Spleen (tissue), 11 donors: ENCODE measurements at regions not wholly inside any gene's neighbourhood (a gene's known extent, or its start where the extent isn't known, plus 50 kb on each side); places are given as distances from the start of the nearest gene placed in this dataset.
"Not testable (repeated sequence)": the region's sequence is repeated elsewhere in the genome, so short reads cannot be mapped to it uniquely, and the experiment has no call there.

ENCODE experiments used
- DNase-seq: peaks from one replicate; pipeline ENCODE4 v3.0.0-alpha.2; 2020
- H3K27ac ChIP-seq, 8 donors: fragments of 200-600 bp; sonication (generic) in 7 of 8; 1 replicate in 4 of 8; 2 replicates in 4 of 8; pipeline versions ENCODE4 v1.5.0 to v1.8.0; 2016 to 2021; ENCODE audit warnings: inconsistent platforms in 4 of 8, mild to moderate bottlenecking in 4 of 8, moderate library complexity in 1 of 8
- H3K27me3 ChIP-seq, 7 donors: fragments of 200-600 bp; sonication (generic) in 6 of 7; replicated peaks in 1 of 7; 1 replicate in 4 of 7; 2 replicates in 3 of 7; pipeline versions ENCODE4 v1.5.0 to v1.8.0; 2016 to 2021; ENCODE audit warnings: inconsistent platforms in 3 of 7, mild to moderate bottlenecking in 1 of 7
- H3K36me3 ChIP-seq, 6 donors: fragments of 200-600 bp; sonication (generic) in 5 of 6; 1 replicate in 4 of 6; 2 replicates in 2 of 6; pipeline versions ENCODE4 v1.5.0 to v1.8.0; 2016 to 2021; ENCODE audit warnings: inconsistent platforms in 2 of 6
- H3K4me1 ChIP-seq, 6 donors: fragments of 200-600 bp; sonication (generic) in 5 of 6; 1 replicate in 3 of 6; 2 replicates in 3 of 6; pipeline versions ENCODE4 v1.5.0 to v1.8.0; 2016 to 2021; ENCODE audit warnings: inconsistent platforms in 3 of 6
- H3K4me3 ChIP-seq, 8 donors: fragments of 200-600 bp; sonication (generic) in 7 of 8; 1 replicate in 4 of 8; 2 replicates in 4 of 8; pipeline versions ENCODE4 v1.5.0 to v1.8.0; 2016 to 2021; ENCODE audit warnings: inconsistent platforms in 4 of 8, mild to moderate bottlenecking in 4 of 8, moderate library complexity in 2 of 8
- H3K9me3 ChIP-seq, 8 donors: fragments of 200-600 bp; sonication (generic) in 7 of 8; 1 replicate in 4 of 8; 2 replicates in 4 of 8; pipeline versions ENCODE4 v1.5.0 to v1.8.0; 2016 to 2021; ENCODE audit warnings: inconsistent platforms in 4 of 8
- CTCF ChIP-seq, 11 experiments: fragments of 200-600 bp in 7 of 11; fragments of 450-650 bp in 4 of 11; sonication (generic) in 4 of 11; IDR thresholded peaks in 8 of 11; conservative IDR thresholded peaks in 3 of 11; 1 replicate in 7 of 11; 2 replicates in 4 of 11; pipeline versions ENCODE4 v1.4.0 to v1.8.0; 2016 to 2021; ENCODE audit warnings: antibody characterized with exemption in 11 of 11, inconsistent platforms in 4 of 11, mild to moderate bottlenecking in 1 of 11
- POLR2A ChIP-seq, 3 donors: fragments of 450-650 bp; IDR thresholded peaks; one replicate each; pipeline ENCODE4 v1.5.1; 2017; ENCODE audit warnings: antibody characterized with exemption in 3 of 3, mild to moderate bottlenecking in 1 of 3
- POLR2AphosphoS5 ChIP-seq, 3 donors: sonication (generic); formaldehyde crosslinking; IDR thresholded peaks; one replicate each; pipeline ENCODE4 v1.5.1; 2017; ENCODE audit warnings: antibody characterized with exemption in 3 of 3
- WGBS, 5 donors: extraction: QIAGEN DNeasy Blood & Tissue Kit in 3 of 5; methylation state at CpG; one replicate each; pipeline versions ENCODE4 v1.1.5 to v1.1.7; 2013 to 2018; 5-methylcytosine and 5-hydroxymethylcytosine counted together
- intact Hi-C: fragments of 100-400 bp; cut with DNase I; formaldehyde crosslinking; loops from one replicate; pipeline ENCODE4 v1.15.0; 2023; ENCODE audit warnings: low total_unique reads
- donor health status: healthy with polysubstance abuse.
- donor health status: DM: no; HTN: no; CAD: no; lungs with moderate emphysema.
- donor health status: DM: no; HTN: no; CAD: no.
- donor health status: Bipolar disorder and iron deficiency.
- donor health status: healthy.
- donor health status: DM: no; HTN: no; CAD: no.
- donor health status: DM: yes; HTN: yes; CAD: no.

- H3K4me3 ChIP-seq = no peak overlapping the region
- peaks cover 0 to 21% (median 0%) of the 10 kb centered on the region in 7 donors for H3K27me3 ChIP-seq
- DNase-seq = no peak
- no peaks in the 10 kb centered on the region for H3K36me3 ChIP-seq
- WGBS, 5 donors = 67 to 95% (median 79%) methylated on average over 4 to 5 of the region's 5 CpGs
- H3K9me3 ChIP-seq = no peaks in the 10 kb centered on the region
- TF ChIP-seq CTCF (IDR thresholded peaks at IDR 0.05 in 8 of 11, conservative IDR thresholded peaks at IDR 0.05 in 3 of 11) (no peak), POLR2A (IDR thresholded peaks at IDR 0.05) (no peak), POLR2AphosphoS5 (IDR thresholded peaks at IDR 0.05) (no peak)
- H3K27ac ChIP-seq = no peak overlapping the region
- H3K4me1 ChIP-seq = no peaks in the 10 kb centered on the region
- intact Hi-C loops = no loop called here
Observed at GRCh38 chrX:65874765-65875164, 165.1 kb downstream of the VSIG4 start.

DNA sequence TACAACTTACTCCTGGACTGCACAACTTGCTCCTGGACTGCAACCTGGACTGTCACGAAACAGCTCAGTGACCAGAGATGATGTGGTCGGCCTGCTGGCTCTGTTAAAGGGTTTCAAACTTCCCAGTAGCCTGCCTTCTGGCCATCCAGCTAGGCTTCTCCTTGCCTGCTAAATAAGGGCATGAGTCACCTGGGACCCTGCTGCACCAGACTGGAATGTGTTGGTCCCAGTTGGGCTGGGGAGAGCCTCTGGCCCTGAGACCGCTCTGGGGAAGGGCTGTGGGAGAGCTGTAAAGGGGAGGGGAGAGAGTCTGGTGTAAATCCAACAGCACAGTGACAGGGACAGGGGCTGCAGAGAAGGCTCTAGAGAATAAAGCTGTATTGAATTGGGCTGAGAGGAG lies 165.8 kb downstream of the VSIG4 start:
- Histone ChIP-seq H3K27ac (no peak overlapping the region), H3K9me3 (no peaks in the 10 kb centered on the region), H3K27me3 (peaks cover 0 to 21% (median 0%) of the 10 kb centered on the region in 7 donors), H3K4me1 (no peaks in the 10 kb centered on the region), H3K4me3 (no peak overlapping the region), H3K36me3 (no peaks in the 10 kb centered on the region)
- no peak for DNase-seq
- WGBS, 5 donors = 52 to 95% (median 86%) methylated on average over 1 to 3 of the region's 3 CpGs
- no peak for TF ChIP-seq POLR2AphosphoS5 (IDR thresholded peaks at IDR 0.05)
- intact Hi-C loops = no loop called here

DNA sequence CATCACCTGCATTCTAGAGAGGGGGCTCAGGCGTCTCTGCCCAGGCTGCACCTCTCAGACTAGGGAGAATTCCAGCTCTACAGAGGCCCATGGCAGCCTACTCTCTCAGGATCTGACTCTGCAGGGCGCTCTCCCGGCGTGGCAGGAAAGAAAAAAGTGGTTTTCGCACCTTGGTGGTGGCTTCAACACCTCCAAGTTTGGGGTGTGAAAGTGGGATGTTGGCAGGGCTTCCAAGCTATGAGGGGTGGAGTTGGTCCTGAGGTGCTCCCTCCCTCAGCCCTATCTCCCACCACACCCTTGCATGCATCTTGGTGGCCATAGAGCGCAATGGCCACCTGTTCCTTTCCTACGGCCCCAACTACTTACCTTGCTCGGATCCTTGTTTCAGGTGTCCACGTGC lies 166.5 kb downstream of the VSIG4 start:
- Histone ChIP-seq H3K9me3 (no peaks in the 10 kb centered on the region), H3K4me1 (no peaks in the 10 kb centered on the region), H3K36me3 (no peaks in the 10 kb centered on the region), H3K27ac (no peak overlapping the region), H3K4me3 (no peak overlapping the region), H3K27me3 (peaks cover 0 to 21% (median 0%) of the 10 kb centered on the region in 7 donors)
- DNase-seq = no peak
- intact Hi-C loops = no loop called here
- WGBS, 5 donors = 84 to 90% (median 87%) methylated on average over 4 to 9 of the region's 9 CpGs
- no peak for TF ChIP-seq POLR2AphosphoS5 (IDR thresholded peaks at IDR 0.05)
- no peak for TF ChIP-seq CTCF (IDR thresholded peaks at IDR 0.05 in 8 of 11, conservative IDR thresholded peaks at IDR 0.05 in 3 of 11)
- no peak for TF ChIP-seq POLR2A (IDR thresholded peaks at IDR 0.05)

GRCh38 chrX:65871671-65872311 lies 168.1 kb downstream of the VSIG4 start:
- H3K27ac ChIP-seq = no peak overlapping the region
- DNase-seq = no peak
- H3K36me3 ChIP-seq = no peaks in the 10 kb centered on the region
- H3K4me1 ChIP-seq = no peaks in the 10 kb centered on the region
- no peaks in the 10 kb centered on the region for H3K9me3 ChIP-seq
- 53 to 59% (median 55%) methylated on average over 7 of the region's 7 CpGs for WGBS, 5 donors
- intact Hi-C loops = no loop called here
- peak in 1 of 11 experiments; percentile 6 for TF ChIP-seq CTCF (IDR thresholded peaks at IDR 0.05 in 8 of 11, conservative IDR thresholded peaks at IDR 0.05 in 3 of 11)
- TF ChIP-seq POLR2AphosphoS5 (IDR thresholded peaks at IDR 0.05) = no peak
- peaks cover 0 to 21% (median 0%) of the 10 kb centered on the region in 7 donors for H3K27me3 ChIP-seq
- H3K4me3 ChIP-seq = no peak overlapping the region

- H3K4me1 ChIP-seq, H3K36me3 ChIP-seq, DNase-seq, H3K9me3 ChIP-seq, intact Hi-C loops, H3K27ac ChIP-seq, H3K4me3 ChIP-seq: not testable (repeated sequence)
- WGBS, 5 donors = 81 to 97% (median 95%) methylated on average over 3 of the region's 3 CpGs
- peaks cover 0 to 21% (median 0%) of the 10 kb centered on the region in 7 donors for H3K27me3 ChIP-seq
Observed at GRCh38 chrX:65870544-65870943, 169.3 kb downstream of the VSIG4 start.
